GM23338 (cell line): ENCODE measurements at regions not wholly inside any gene's neighbourhood (a gene's known extent, or its start where the extent isn't known, plus 50 kb on each side); places are given as distances from the start of the nearest gene placed in this dataset.

Experiments used
- ATAC-seq: fragments of 200-7000 bp; cut with Tn5 transposase; 3 replicates; pipeline ENCODE4 v1.9.1; 2020
- DNase-seq: peaks from one replicate; pipeline ENCODE4 v3.0.0-alpha.2; 2015; ENCODE audit warnings: low spot score
- H2AFZ ChIP-seq: fragments of 200-600 bp; sonication (generic); 2 replicates; pipeline ENCODE4 v1.8.0; 2016; ENCODE audit warnings: antibody characterized with exemption, mild to moderate bottlenecking, moderate library complexity
- H3F3A ChIP-seq: fragments of 200-600 bp; sonication (generic); replicated peaks from 2 replicates; pipeline ENCODE4 v1.8.0; 2017; ENCODE audit warnings: antibody characterized with exemption, mixed run types, low read depth
- H3K27ac ChIP-seq: fragments of 200-600 bp; sonication (generic); 2 replicates; pipeline ENCODE4 v1.6.1; 2016; ENCODE audit warnings: low read depth
- H3K27me3 ChIP-seq: fragments of 200-600 bp; sonication (generic); 2 replicates; pipeline ENCODE4 v1.8.0; 2016; ENCODE audit warnings: mild to moderate bottlenecking, mixed run types, moderate library complexity; ENCODE audit not compliant: insufficient read depth
- H3K36me3 ChIP-seq: fragments of 200-600 bp; sonication (generic); 2 replicates; pipeline ENCODE4 v1.8.0; 2016; ENCODE audit warnings: mild to moderate bottlenecking; ENCODE audit not compliant: insufficient read depth
- H3K4me1 ChIP-seq: fragments of 200-600 bp; sonication (generic); 2 replicates; pipeline ENCODE4 v1.8.0; 2016; ENCODE audit warnings: mild to moderate bottlenecking, moderate library complexity; ENCODE audit not compliant: insufficient read depth
- H3K4me2 ChIP-seq: fragments of 200-600 bp; sonication (generic); 2 replicates; pipeline ENCODE4 v1.7.1; 2017; ENCODE audit warnings: mixed run types
- H3K4me3 ChIP-seq: fragments of 200-600 bp; sonication (generic); 2 replicates; pipeline ENCODE4 v1.6.1; 2016; ENCODE audit warnings: mixed run types
- H3K79me2 ChIP-seq: fragments of 200-600 bp; sonication (generic); replicated peaks from 2 replicates; pipeline ENCODE4 v1.8.0; 2017; ENCODE audit warnings: mild to moderate bottlenecking; ENCODE audit not compliant: insufficient read depth
- H3K9me2 ChIP-seq: fragments of 200-600 bp; sonication (generic); 2 replicates; pipeline ENCODE4 v1.8.0; 2017; ENCODE audit not compliant: insufficient read depth
- H4K20me1 ChIP-seq: fragments of 200-600 bp; sonication (generic); replicated peaks from 2 replicates; pipeline ENCODE4 v1.8.0; 2017; ENCODE audit warnings: mild to moderate bottlenecking; ENCODE audit not compliant: insufficient read depth
- H3K27ac Mint-ChIP-seq: 2 replicates; pipeline ENCODE4 v1.8.0; 2020; ENCODE audit warnings: inconsistent platforms, mild to moderate bottlenecking, moderate library complexity, mixed read lengths
- H3K27me3 Mint-ChIP-seq: 3 replicates; pipeline ENCODE4 v1.8.0; 2022; ENCODE audit warnings: low read depth, mild to moderate bottlenecking, moderate library complexity, mixed read lengths, inconsistent platforms; ENCODE audit not compliant: insufficient read depth, poor library complexity
- H3K36me3 Mint-ChIP-seq: 3 replicates; pipeline ENCODE4 v1.8.0; 2021; ENCODE audit warnings: low read depth, mild to moderate bottlenecking, inconsistent platforms, moderate library complexity, mixed read lengths
- H3K4me1 Mint-ChIP-seq: 3 replicates; pipeline ENCODE4 v1.8.0; 2020; ENCODE audit warnings: mild to moderate bottlenecking, inconsistent platforms, mixed read lengths
- H3K4me3 Mint-ChIP-seq: 3 replicates; pipeline ENCODE4 v1.8.0; 2021; ENCODE audit warnings: moderate library complexity, mild to moderate bottlenecking, inconsistent platforms, mixed read lengths
- H3K9me3 Mint-ChIP-seq: 3 replicates; pipeline ENCODE4 v1.8.0; 2020; ENCODE audit warnings: moderate library complexity, mild to moderate bottlenecking, inconsistent platforms, mixed read lengths
- CREB1 ChIP-seq: fragments of 250-450 bp; sonication (Bioruptor Pico); IDR thresholded peaks from 2 replicates; pipeline ENCODE4 v1.5.0; 2020; ENCODE audit warnings: low read depth, mild to moderate bottlenecking, moderate library complexity
- ETS1 ChIP-seq: IDR thresholded peaks from 2 replicates; pipeline ENCODE4 v1.6.1; 2016; ENCODE audit warnings: antibody characterized with exemption
- EZH2 ChIP-seq: fragments of 200-600 bp; sonication (generic); IDR thresholded peaks from one replicate; pipeline ENCODE4 v1.8.0; 2017; ENCODE audit warnings: antibody characterized with exemption, mild to moderate bottlenecking, low read depth; ENCODE audit not compliant: unreplicated experiment
- EZH2phosphoT487 ChIP-seq: fragments of 200-600 bp; sonication (generic); IDR thresholded peaks from one replicate; pipeline ENCODE4 v1.8.1; 2018; ENCODE audit warnings: antibody characterized with exemption; ENCODE audit not compliant: unreplicated experiment
- JUNB ChIP-seq: IDR thresholded peaks from one replicate; pipeline ENCODE4 v1.6.1; 2016; ENCODE audit warnings: antibody characterized with exemption; ENCODE audit not compliant: unreplicated experiment
- POLR2AphosphoS5 ChIP-seq: IDR thresholded peaks from 2 replicates; pipeline ENCODE4 v1.6.1; 2016; ENCODE audit warnings: antibody characterized with exemption, low read depth
- STAT1 ChIP-seq: IDR thresholded peaks from one replicate; pipeline ENCODE4 v1.6.1; 2016; ENCODE audit warnings: antibody characterized with exemption; ENCODE audit not compliant: unreplicated experiment
- ZNF114 ChIP-seq: fragments of 250-450 bp; sonication (Bioruptor Pico); IDR thresholded peaks from 2 replicates; pipeline ENCODE4 v1.5.0; 2020; ENCODE audit warnings: mild to moderate bottlenecking, moderate library complexity
- ZNF331 ChIP-seq: fragments of 250-450 bp; sonication (Bioruptor Pico); IDR thresholded peaks from 2 replicates; pipeline ENCODE4 v1.5.0; 2020; ENCODE audit warnings: low read depth, mild to moderate bottlenecking, moderate library complexity
- TF ChIP-seq, protein P1 (sequence below): IDR thresholded peaks from one replicate; pipeline ENCODE4 v1.6.1; 2018; ENCODE audit warnings: antibody characterized with exemption; ENCODE audit not compliant: unreplicated experiment
- TF ChIP-seq, protein P2 (sequence below): fragments of 250-450 bp; sonication (Bioruptor Pico); IDR thresholded peaks from 2 replicates; pipeline ENCODE4 v1.5.0; 2020; ENCODE audit warnings: mild to moderate bottlenecking, moderate library complexity

GRCh38 chr4:117474987-117475386, 389.6 kb upstream of the TRAM1L1 start (continued):
- TF ChIP-seq, protein P1, sequence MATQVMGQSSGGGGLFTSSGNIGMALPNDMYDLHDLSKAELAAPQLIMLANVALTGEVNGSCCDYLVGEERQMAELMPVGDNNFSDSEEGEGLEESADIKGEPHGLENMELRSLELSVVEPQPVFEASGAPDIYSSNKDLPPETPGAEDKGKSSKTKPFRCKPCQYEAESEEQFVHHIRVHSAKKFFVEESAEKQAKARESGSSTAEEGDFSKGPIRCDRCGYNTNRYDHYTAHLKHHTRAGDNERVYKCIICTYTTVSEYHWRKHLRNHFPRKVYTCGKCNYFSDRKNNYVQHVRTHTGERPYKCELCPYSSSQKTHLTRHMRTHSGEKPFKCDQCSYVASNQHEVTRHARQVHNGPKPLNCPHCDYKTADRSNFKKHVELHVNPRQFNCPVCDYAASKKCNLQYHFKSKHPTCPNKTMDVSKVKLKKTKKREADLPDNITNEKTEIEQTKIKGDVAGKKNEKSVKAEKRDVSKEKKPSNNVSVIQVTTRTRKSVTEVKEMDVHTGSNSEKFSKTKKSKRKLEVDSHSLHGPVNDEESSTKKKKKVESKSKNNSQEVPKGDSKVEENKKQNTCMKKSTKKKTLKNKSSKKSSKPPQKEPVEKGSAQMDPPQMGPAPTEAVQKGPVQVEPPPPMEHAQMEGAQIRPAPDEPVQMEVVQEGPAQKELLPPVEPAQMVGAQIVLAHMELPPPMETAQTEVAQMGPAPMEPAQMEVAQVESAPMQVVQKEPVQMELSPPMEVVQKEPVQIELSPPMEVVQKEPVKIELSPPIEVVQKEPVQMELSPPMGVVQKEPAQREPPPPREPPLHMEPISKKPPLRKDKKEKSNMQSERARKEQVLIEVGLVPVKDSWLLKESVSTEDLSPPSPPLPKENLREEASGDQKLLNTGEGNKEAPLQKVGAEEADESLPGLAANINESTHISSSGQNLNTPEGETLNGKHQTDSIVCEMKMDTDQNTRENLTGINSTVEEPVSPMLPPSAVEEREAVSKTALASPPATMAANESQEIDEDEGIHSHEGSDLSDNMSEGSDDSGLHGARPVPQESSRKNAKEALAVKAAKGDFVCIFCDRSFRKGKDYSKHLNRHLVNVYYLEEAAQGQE = no peak
- TF ChIP-seq JUNB = no peak
- no peak for TF ChIP-seq EZH2

- Histone ChIP-seq H3F3A (no peaks in the 10 kb centered on the region), H3K4me2 (no peak overlapping the region), H3K27ac (no peak overlapping the region), H2AFZ (no peak overlapping the region), H3K79me2 (no peaks in the 10 kb centered on the region), H3K9me2 (no peaks in the 10 kb centered on the region), H3K27me3 (no peaks in the 10 kb centered on the region), H3K36me3 (no peaks in the 10 kb centered on the region), H3K4me3 (no peak overlapping the region), H3K4me1 (peaks cover 6% of the 10 kb centered on the region; the same call in 1 of the 2 replicates), H4K20me1 (no peaks in the 10 kb centered on the region)
- H3K9me3 Mint-ChIP-seq = no peaks in the 10 kb centered on the region
- no peak for DNase-seq
- H3K36me3 Mint-ChIP-seq = no peaks in the 10 kb centered on the region
- no peak overlapping the region for H3K27ac Mint-ChIP-seq
- H3K4me1 Mint-ChIP-seq = peaks cover 6% of the 10 kb centered on the region
- no peak overlapping the region for H3K4me3 Mint-ChIP-seq
- ATAC-seq = no peak
- H3K27me3 Mint-ChIP-seq = no peaks in the 10 kb centered on the region
- TF ChIP-seq ZNF114 (CRISPR knock-in tag) (no peak), ETS1 (no peak), STAT1 (no peak), ZNF331 (no peak), EZH2 (no peak), JUNB (no peak), EZH2phosphoT487 (no peak), CREB1 (no peak), POLR2AphosphoS5 (no peak)
- TF ChIP-seq, protein P1 = no peak
- TF ChIP-seq, protein P2, sequence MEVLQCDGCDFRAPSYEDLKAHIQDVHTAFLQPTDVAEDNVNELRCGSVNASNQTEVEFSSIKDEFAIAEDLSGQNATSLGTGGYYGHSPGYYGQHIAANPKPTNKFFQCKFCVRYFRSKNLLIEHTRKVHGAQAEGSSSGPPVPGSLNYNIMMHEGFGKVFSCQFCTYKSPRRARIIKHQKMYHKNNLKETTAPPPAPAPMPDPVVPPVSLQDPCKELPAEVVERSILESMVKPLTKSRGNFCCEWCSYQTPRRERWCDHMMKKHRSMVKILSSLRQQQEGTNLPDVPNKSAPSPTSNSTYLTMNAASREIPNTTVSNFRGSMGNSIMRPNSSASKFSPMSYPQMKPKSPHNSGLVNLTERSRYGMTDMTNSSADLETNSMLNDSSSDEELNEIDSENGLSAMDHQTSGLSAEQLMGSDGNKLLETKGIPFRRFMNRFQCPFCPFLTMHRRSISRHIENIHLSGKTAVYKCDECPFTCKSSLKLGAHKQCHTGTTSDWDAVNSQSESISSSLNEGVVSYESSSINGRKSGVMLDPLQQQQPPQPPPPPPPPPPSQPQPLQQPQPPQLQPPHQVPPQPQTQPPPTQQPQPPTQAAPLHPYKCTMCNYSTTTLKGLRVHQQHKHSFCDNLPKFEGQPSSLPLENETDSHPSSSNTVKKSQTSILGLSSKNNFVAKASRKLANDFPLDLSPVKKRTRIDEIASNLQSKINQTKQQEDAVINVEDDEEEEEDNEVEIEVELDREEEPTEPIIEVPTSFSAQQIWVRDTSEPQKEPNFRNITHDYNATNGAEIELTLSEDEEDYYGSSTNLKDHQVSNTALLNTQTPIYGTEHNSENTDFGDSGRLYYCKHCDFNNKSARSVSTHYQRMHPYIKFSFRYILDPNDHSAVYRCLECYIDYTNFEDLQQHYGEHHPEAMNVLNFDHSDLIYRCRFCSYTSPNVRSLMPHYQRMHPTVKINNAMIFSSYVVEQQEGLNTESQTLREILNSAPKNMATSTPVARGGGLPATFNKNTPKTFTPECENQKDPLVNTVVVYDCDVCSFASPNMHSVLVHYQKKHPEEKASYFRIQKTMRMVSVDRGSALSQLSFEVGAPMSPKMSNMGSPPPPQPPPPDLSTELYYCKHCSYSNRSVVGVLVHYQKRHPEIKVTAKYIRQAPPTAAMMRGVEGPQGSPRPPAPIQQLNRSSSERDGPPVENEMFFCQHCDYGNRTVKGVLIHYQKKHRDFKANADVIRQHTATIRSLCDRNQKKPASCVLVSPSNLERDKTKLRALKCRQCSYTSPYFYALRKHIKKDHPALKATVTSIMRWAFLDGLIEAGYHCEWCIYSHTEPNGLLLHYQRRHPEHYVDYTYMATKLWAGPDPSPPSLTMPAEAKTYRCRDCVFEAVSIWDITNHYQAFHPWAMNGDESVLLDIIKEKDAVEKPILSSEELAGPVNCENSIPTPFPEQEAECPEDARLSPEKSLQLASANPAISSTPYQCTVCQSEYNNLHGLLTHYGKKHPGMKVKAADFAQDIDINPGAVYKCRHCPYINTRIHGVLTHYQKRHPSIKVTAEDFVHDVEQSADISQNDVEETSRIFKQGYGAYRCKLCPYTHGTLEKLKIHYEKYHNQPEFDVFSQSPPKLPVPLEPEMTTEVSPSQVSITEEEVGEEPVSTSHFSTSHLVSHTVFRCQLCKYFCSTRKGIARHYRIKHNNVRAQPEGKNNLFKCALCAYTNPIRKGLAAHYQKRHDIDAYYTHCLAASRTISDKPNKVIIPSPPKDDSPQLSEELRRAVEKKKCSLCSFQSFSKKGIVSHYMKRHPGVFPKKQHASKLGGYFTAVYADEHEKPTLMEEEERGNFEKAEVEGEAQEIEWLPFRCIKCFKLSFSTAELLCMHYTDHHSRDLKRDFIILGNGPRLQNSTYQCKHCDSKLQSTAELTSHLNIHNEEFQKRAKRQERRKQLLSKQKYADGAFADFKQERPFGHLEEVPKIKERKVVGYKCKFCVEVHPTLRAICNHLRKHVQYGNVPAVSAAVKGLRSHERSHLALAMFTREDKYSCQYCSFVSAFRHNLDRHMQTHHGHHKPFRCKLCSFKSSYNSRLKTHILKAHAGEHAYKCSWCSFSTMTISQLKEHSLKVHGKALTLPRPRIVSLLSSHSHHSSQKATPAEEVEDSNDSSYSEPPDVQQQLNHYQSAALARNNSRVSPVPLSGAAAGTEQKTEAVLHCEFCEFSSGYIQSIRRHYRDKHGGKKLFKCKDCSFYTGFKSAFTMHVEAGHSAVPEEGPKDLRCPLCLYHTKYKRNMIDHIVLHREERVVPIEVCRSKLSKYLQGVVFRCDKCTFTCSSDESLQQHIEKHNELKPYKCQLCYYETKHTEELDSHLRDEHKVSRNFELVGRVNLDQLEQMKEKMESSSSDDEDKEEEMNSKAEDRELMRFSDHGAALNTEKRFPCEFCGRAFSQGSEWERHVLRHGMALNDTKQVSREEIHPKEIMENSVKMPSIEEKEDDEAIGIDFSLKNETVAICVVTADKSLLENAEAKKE (CRISPR knock-in tag) = no peak
Observed at GRCh38 chr4:117477925-117478324, 392.5 kb upstream of the TRAM1L1 start.
